Keratinocyte (primary cell): ENCODE measurements at regions not wholly inside any gene's neighbourhood (a gene's known extent, or its start where the extent isn't known, plus 50 kb on each side); places are given as distances from the start of the nearest gene placed in this dataset.

Experiments used
- EZH2 ChIP-seq: IDR thresholded peaks from one replicate; pipeline ENCODE4 v1.6.1; 2012; ENCODE audit warnings: inconsistent platforms, mild to moderate bottlenecking, low read length, moderate library complexity
- TF ChIP-seq, protein P1 (sequence below), 3 experiments: IDR thresholded peaks in 1 of 3; conservative IDR thresholded peaks in 1 of 3; optimal IDR thresholded peaks in 1 of 3; 2 replicates in 2 of 3; 3 replicates in 1 of 3; pipeline versions ENCODE3 to v1.5.1; 2011; ENCODE audit warnings: low read length in 3 of 3, mild to moderate bottlenecking in 3 of 3, moderate library complexity in 2 of 3, control low read depth in 1 of 3, inconsistent platforms in 1 of 3; ENCODE audit not compliant: insufficient read depth in 2 of 3; ENCODE audit errors: extremely low read depth in 1 of 3

DNA sequence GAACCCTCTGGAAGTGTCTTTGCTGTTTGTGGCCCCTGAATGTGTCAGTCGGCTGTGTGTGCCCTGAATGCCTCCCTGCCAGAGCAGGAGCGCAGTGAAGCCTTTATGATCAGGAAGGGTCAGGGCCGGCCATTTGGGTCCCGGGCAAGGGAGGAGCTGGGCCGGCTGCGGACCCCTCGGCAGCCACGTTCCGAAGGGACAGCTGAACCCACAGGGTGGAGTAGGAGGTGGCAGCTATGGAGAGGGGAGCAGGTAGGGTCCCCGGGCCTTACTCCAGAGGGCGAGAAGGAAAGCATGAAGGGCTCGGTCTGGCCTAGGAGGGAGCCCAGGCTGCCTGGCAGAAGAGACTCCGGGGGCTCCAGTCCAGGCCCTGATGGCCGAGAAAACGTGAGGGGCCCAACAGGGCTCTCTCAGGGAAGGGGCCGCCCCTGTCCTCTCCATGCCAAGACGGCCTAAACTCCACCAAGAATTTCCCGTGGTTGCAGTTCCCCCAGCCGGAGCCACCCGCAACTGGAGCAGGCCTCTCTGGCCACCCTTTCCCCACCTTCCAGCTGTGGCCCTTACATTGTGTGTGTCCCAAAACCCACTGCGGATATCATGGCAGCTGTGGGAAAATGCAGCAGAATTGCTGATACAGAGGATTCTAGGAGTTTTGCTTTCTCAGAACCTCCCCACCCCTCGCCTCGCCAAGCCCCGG, 182.2 kb upstream of the STK26 start:
- TF ChIP-seq, protein P1, sequence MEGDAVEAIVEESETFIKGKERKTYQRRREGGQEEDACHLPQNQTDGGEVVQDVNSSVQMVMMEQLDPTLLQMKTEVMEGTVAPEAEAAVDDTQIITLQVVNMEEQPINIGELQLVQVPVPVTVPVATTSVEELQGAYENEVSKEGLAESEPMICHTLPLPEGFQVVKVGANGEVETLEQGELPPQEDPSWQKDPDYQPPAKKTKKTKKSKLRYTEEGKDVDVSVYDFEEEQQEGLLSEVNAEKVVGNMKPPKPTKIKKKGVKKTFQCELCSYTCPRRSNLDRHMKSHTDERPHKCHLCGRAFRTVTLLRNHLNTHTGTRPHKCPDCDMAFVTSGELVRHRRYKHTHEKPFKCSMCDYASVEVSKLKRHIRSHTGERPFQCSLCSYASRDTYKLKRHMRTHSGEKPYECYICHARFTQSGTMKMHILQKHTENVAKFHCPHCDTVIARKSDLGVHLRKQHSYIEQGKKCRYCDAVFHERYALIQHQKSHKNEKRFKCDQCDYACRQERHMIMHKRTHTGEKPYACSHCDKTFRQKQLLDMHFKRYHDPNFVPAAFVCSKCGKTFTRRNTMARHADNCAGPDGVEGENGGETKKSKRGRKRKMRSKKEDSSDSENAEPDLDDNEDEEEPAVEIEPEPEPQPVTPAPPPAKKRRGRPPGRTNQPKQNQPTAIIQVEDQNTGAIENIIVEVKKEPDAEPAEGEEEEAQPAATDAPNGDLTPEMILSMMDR (optimal IDR thresholded peaks at IDR 0.05 in 1 of 3, IDR thresholded peaks at IDR 0.05 in 1 of 3, conservative IDR thresholded peaks at IDR 0.05 in 1 of 3; ENCODE audit: extremely low read depth in 1 of 3, insufficient read depth in 2 of 3, low read length in 3 of 3): no peak
- TF ChIP-seq EZH2: no peak
